ENCODE measurements at regions not wholly inside any gene's neighbourhood (a gene's known extent, or its start where the extent isn't known, plus 50 kb on each side); places are given as distances from the start of the nearest gene placed in this dataset.

DNA sequence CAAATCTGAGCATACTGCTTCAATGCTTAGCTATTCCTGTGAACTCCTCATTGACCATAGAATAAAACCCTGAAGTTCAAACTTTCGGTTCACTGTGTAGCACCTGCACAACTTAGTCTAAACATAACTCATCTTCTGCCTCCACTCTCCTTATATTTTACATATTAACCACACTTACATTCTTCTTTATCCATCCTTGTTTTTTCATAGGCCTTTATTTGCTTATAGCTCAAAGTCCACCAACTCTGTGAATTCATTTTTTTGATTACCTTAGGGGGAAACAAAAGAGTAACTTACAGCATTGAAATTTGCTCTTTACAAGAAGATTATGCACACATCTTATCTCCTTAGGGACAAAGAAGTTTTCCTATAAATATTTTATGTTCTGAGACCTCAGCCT lies 521.6 kb upstream of the FAT3 start:
- TF ChIP-seq, protein P1, sequence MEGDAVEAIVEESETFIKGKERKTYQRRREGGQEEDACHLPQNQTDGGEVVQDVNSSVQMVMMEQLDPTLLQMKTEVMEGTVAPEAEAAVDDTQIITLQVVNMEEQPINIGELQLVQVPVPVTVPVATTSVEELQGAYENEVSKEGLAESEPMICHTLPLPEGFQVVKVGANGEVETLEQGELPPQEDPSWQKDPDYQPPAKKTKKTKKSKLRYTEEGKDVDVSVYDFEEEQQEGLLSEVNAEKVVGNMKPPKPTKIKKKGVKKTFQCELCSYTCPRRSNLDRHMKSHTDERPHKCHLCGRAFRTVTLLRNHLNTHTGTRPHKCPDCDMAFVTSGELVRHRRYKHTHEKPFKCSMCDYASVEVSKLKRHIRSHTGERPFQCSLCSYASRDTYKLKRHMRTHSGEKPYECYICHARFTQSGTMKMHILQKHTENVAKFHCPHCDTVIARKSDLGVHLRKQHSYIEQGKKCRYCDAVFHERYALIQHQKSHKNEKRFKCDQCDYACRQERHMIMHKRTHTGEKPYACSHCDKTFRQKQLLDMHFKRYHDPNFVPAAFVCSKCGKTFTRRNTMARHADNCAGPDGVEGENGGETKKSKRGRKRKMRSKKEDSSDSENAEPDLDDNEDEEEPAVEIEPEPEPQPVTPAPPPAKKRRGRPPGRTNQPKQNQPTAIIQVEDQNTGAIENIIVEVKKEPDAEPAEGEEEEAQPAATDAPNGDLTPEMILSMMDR (IDR thresholded peaks at IDR 0.05 in 4 of 5, conservative IDR thresholded peaks at IDR 0.05 in 1 of 5) = no peak
- no peak for TF ChIP-seq POLR2A (IDR thresholded peaks at IDR 0.05)
